MCF 10A (cell line): ENCODE measurements at regions not wholly inside any gene's neighbourhood (a gene's known extent, or its start where the extent isn't known, plus 50 kb on each side); places are given as distances from the start of the nearest gene placed in this dataset.

Experiments used
- BruUV-seq: library from RNA; stranded (reverse); fragments of 400-500 nt; replicated peaks from 2 replicates; lab custom pipeline; 2021; lab: Mats Ljungman, UMichigan
- CTCF ChIA-PET: fragments of 300-600 bp; sonication (Branson Sonifier 250); formaldehyde crosslinking; extraction: SDS; loops from one replicate; lab custom pipeline; 2021; ENCODE audit warnings: antibody characterized with exemption, inconsistent platforms; lab: Yijun Ruan, JAX
- POLR2A ChIA-PET: fragments of 300-600, 350-650 bp; sonication (Branson Sonifier 250); formaldehyde crosslinking; extraction: SDS; loops from one replicate; lab custom pipeline; 2020; ENCODE audit warnings: antibody characterized with exemption, inconsistent platforms; lab: Yijun Ruan, JAX
- DNase-seq: peaks from one replicate; pipeline ENCODE4 v3.0.0-alpha.2; 2018; ENCODE audit not compliant: unreplicated experiment
- H3K27ac Mint-ChIP-seq: one replicate; pipeline ENCODE4 v1.8.0; 2022; ENCODE audit warnings: mild to moderate bottlenecking, low read depth, mixed read lengths; ENCODE audit not compliant: unreplicated experiment
- H3K27me3 Mint-ChIP-seq: one replicate; pipeline ENCODE4 v1.8.0; 2022; ENCODE audit warnings: mixed read lengths; ENCODE audit not compliant: insufficient read depth, unreplicated experiment
- H3K36me3 Mint-ChIP-seq: one replicate; pipeline ENCODE4 v1.8.0; 2022; ENCODE audit warnings: mild to moderate bottlenecking, moderate library complexity, mixed read lengths; ENCODE audit not compliant: insufficient read depth, unreplicated experiment
- H3K4me1 Mint-ChIP-seq: one replicate; pipeline ENCODE4 v1.8.0; 2022; ENCODE audit warnings: mixed read lengths; ENCODE audit not compliant: insufficient read depth, unreplicated experiment
- H3K4me3 Mint-ChIP-seq: one replicate; pipeline ENCODE4 v1.8.0; 2022; ENCODE audit warnings: mild to moderate bottlenecking, moderate library complexity, mixed read lengths; ENCODE audit not compliant: unreplicated experiment
- H3K9me3 Mint-ChIP-seq: one replicate; pipeline ENCODE4 v1.8.0; 2022; ENCODE audit warnings: mixed read lengths; ENCODE audit not compliant: unreplicated experiment
- intact Hi-C: fragments of 100-400 bp; cut with micrococcal nuclease; formaldehyde crosslinking; loops from 2 replicates; pipeline ENCODE4 v1.14.1; 2022
- TF ChIP-seq, protein P1 (sequence below): fragments of 200-600 bp; IDR thresholded peaks from one replicate; pipeline ENCODE4 v1.8.0; 2022; ENCODE audit warnings: antibody characterized with exemption, mild to moderate bottlenecking; ENCODE audit not compliant: unreplicated experiment

DNA sequence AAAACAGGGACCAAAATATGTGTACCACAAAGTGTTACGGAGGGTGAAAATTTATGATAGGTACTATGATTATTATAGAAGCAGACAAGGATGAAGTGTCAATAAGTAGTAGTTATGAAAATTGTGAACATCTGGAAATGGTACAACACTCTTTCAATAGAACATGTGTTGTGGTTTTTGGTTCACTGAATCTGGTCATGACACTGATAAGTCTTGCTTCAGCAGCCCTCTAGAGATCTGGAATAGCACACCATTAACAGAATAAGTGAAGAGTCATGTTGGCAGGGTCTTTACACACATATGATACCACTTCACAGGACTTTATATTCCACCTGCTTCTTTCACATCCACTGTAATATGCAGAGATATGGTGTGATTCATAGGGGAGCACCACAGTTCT is 985.2 kb upstream of the SEMA6D start:
- no peak overlapping the region for H3K4me3 Mint-ChIP-seq
- TF ChIP-seq, protein P1, sequence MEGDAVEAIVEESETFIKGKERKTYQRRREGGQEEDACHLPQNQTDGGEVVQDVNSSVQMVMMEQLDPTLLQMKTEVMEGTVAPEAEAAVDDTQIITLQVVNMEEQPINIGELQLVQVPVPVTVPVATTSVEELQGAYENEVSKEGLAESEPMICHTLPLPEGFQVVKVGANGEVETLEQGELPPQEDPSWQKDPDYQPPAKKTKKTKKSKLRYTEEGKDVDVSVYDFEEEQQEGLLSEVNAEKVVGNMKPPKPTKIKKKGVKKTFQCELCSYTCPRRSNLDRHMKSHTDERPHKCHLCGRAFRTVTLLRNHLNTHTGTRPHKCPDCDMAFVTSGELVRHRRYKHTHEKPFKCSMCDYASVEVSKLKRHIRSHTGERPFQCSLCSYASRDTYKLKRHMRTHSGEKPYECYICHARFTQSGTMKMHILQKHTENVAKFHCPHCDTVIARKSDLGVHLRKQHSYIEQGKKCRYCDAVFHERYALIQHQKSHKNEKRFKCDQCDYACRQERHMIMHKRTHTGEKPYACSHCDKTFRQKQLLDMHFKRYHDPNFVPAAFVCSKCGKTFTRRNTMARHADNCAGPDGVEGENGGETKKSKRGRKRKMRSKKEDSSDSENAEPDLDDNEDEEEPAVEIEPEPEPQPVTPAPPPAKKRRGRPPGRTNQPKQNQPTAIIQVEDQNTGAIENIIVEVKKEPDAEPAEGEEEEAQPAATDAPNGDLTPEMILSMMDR = no peak
- DNase-seq = no peak
- ChIA-PET CTCF (no interaction called here), POLR2A (no interaction called here)
- H3K27ac Mint-ChIP-seq = no peak overlapping the region
- no peaks in the 10 kb centered on the region for H3K27me3 Mint-ChIP-seq
- no TSS peak for BruUV-seq
- H3K36me3 Mint-ChIP-seq = no peaks in the 10 kb centered on the region
- H3K4me1 Mint-ChIP-seq = no peaks in the 10 kb centered on the region
- intact Hi-C loops = no loop called here
- peaks cover 11% of the 10 kb centered on the region for H3K9me3 Mint-ChIP-seq

GRCh38 chr15:46735115-46735514 is 982.2 kb upstream of the SEMA6D start:
- no peak overlapping the region for H3K4me3 Mint-ChIP-seq
- TF ChIP-seq, protein P1 = no peak
- intact Hi-C loops = no loop called here
- peaks cover 5% of the 10 kb centered on the region for H3K36me3 Mint-ChIP-seq
- H3K4me1 Mint-ChIP-seq = no peaks in the 10 kb centered on the region
- peaks cover 5% of the 10 kb centered on the region for H3K27me3 Mint-ChIP-seq
- BruUV-seq = no TSS peak
- POLR2A ChIA-PET = no interaction called here
- DNase-seq = no peak
- no peaks in the 10 kb centered on the region for H3K9me3 Mint-ChIP-seq
- CTCF ChIA-PET = no interaction called here
- no peak overlapping the region for H3K27ac Mint-ChIP-seq

DNA sequence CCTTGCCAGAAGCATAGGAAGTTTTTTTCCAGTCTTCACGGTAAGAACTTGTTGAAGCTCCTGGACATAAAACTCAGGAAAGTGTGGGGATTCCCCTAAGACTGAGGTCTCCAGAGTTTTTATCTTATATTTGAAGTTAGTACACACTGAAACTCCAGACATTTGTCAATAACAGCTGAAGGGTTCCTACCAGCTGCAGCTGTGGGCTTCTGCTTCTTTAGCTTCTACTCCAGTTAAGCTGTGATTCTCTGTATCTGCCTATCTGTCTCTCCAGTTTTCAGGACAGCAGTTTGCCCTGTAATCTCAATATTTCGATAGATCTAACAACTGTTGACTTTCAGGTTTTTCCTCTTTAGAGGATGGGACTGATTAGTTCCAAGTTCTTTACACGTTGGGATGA is 966.0 kb upstream of the SEMA6D start:
- Mint-ChIP-seq H3K4me3 (no peak overlapping the region), H3K27ac (no peak overlapping the region), H3K36me3 (no peaks in the 10 kb centered on the region), H3K9me3 (no peaks in the 10 kb centered on the region), H3K27me3 (no peaks in the 10 kb centered on the region), H3K4me1 (no peaks in the 10 kb centered on the region)
- intact Hi-C loops = no loop called here
- ChIA-PET CTCF (interaction anchor here (0.8 kb wide), 1 partner anchor 289 kb away, joined by 4 read pairs; no protein-coding TSS in a partner anchor), POLR2A (no interaction called here)
- DNase-seq = no peak
- no TSS peak for BruUV-seq
- TF ChIP-seq, protein P1 = no peak

- ChIA-PET POLR2A (interaction anchor here (0.6 kb wide), 1 partner anchor 1024 kb away, joined by 3 read pairs; no protein-coding TSS in a partner anchor), CTCF (no interaction called here)
- Mint-ChIP-seq H3K36me3 (no peaks in the 10 kb centered on the region), H3K4me3 (no peak overlapping the region), H3K9me3 (no peaks in the 10 kb centered on the region), H3K27ac (no peak overlapping the region), H3K4me1 (no peaks in the 10 kb centered on the region), H3K27me3 (no peaks in the 10 kb centered on the region)
- no TSS peak for BruUV-seq
- TF ChIP-seq, protein P1 = no peak
- no peak for DNase-seq
- intact Hi-C loops = no loop called here
Observed at GRCh38 chr15:46753946-46754345, 963.4 kb upstream of the SEMA6D start.
